ENCODE measurements at regions not wholly inside any gene's neighbourhood (a gene's known extent, or its start where the extent isn't known, plus 50 kb on each side); places are given as distances from the start of the nearest gene placed in this dataset.
"Not testable (repeated sequence)": the region's sequence is repeated elsewhere in the genome, so short reads cannot be mapped to it uniquely, and the experiment has no call there.

- TF ChIP-seq SMC3 (conservative IDR thresholded peaks at IDR 0.05; ENCODE audit: poor library complexity) = no peak
- TF ChIP-seq EZH2 (IDR thresholded peaks at IDR 0.05; ENCODE audit: borderline replicate concordance, insufficient read depth, low read length, poor library complexity, severe bottlenecking) = no peak
- TF ChIP-seq TAF1 (IDR thresholded peaks at IDR 0.05; ENCODE audit: low read depth) = no peak
- TF ChIP-seq REST (IDR thresholded peaks at IDR 0.05; ENCODE audit: borderline replicate concordance) = no peak
- no peak for TF ChIP-seq CTCF (IDR thresholded peaks at IDR 0.05; ENCODE audit: poor library complexity, severe bottlenecking)
- TF ChIP-seq EP300 (conservative IDR thresholded peaks at IDR 0.05; ENCODE audit: poor library complexity, severe bottlenecking) = no peak
- no peak for TF ChIP-seq POLR2AphosphoS5 (IDR thresholded peaks at IDR 0.05)
- TF ChIP-seq RAD21 (conservative IDR thresholded peaks at IDR 0.05) = no peak
- TF ChIP-seq MXI1 (conservative IDR thresholded peaks at IDR 0.05; ENCODE audit: poor library complexity, severe bottlenecking) = no peak
- no peak overlapping the region for H3K4me3 ChIP-seq (ENCODE audit: low read length)
- no peak overlapping the region for H3K4me2 ChIP-seq (ENCODE audit: low read length)
- H3K9ac ChIP-seq (ENCODE audit: low read length) = no peak overlapping the region
- no peaks in the 10 kb centered on the region for H3F3A ChIP-seq (ENCODE audit: insufficient read depth, low read length, poor library complexity, severe bottlenecking)
- no peaks in the 10 kb centered on the region for H3K79me2 ChIP-seq (replicated peaks; ENCODE audit: insufficient read depth, low read length)
- H3K27ac ChIP-seq (ENCODE audit: low read length) = no peak overlapping the region
- H4K20me1 ChIP-seq (ENCODE audit: insufficient read depth) = no peaks in the 10 kb centered on the region
- H2AFZ ChIP-seq (ENCODE audit: low read depth, low read length) = no peak overlapping the region
- no peaks in the 10 kb centered on the region for H3K9me3 ChIP-seq (ENCODE audit: low read length)
- no peaks in the 10 kb centered on the region for H3K27me3 ChIP-seq (ENCODE audit: insufficient read depth, low read depth, low read length)
- H3K36me3 ChIP-seq (ENCODE audit: insufficient read depth, low read length) = no peaks in the 10 kb centered on the region
- H3K9me2 ChIP-seq (ENCODE audit: insufficient read depth, low read length) = no peaks in the 10 kb centered on the region
Measured at GRCh38 chr4:77510367-77510766, 95.3 kb upstream of the CXCL13 start.

- H3K79me2 ChIP-seq (replicated peaks; ENCODE audit: insufficient read depth, low read length) = no peaks in the 10 kb centered on the region
- TF ChIP-seq RAD21 (conservative IDR thresholded peaks at IDR 0.05) (no peak), MXI1 (conservative IDR thresholded peaks at IDR 0.05; ENCODE audit: poor library complexity, severe bottlenecking) (no peak), TAF1 (IDR thresholded peaks at IDR 0.05; ENCODE audit: low read depth) (no peak)
- no peaks in the 10 kb centered on the region for H4K20me1 ChIP-seq (ENCODE audit: insufficient read depth)
- no peaks in the 10 kb centered on the region for H3K27me3 ChIP-seq (ENCODE audit: insufficient read depth, low read depth, low read length)
- H3K4me3 ChIP-seq (ENCODE audit: low read length) = no peak overlapping the region
- no peaks in the 10 kb centered on the region for H3K9me2 ChIP-seq (ENCODE audit: insufficient read depth, low read length)
- H3K4me2 ChIP-seq (ENCODE audit: low read length) = no peak overlapping the region
- no peaks in the 10 kb centered on the region for H3K9me3 ChIP-seq (ENCODE audit: low read length)
- no peaks in the 10 kb centered on the region for H3F3A ChIP-seq (ENCODE audit: insufficient read depth, low read length, poor library complexity, severe bottlenecking)
- H3K27ac ChIP-seq (ENCODE audit: low read length) = no peak overlapping the region
- H2AFZ ChIP-seq (ENCODE audit: low read depth, low read length) = no peak overlapping the region
- H3K9ac ChIP-seq (ENCODE audit: low read length) = no peak overlapping the region
- no peaks in the 10 kb centered on the region for H3K36me3 ChIP-seq (ENCODE audit: insufficient read depth, low read length)
Measured at GRCh38 chr4:77525538-77525937, 80.1 kb upstream of the CXCL13 start.

GRCh38 chr4:77527900-77528299 is 77.7 kb upstream of the CXCL13 start:
- not testable (repeated sequence) for H3K4me2 ChIP-seq (ENCODE audit: low read length); H3K79me2 ChIP-seq (replicated peaks; ENCODE audit: insufficient read depth, low read length); H3K9me3 ChIP-seq (ENCODE audit: low read length); H3K27me3 ChIP-seq (ENCODE audit: insufficient read depth, low read depth, low read length); H2AFZ ChIP-seq (ENCODE audit: low read depth, low read length); H4K20me1 ChIP-seq (ENCODE audit: insufficient read depth); H3F3A ChIP-seq (ENCODE audit: insufficient read depth, low read length, poor library complexity, severe bottlenecking); H3K9me2 ChIP-seq (ENCODE audit: insufficient read depth, low read length); H3K36me3 ChIP-seq (ENCODE audit: insufficient read depth, low read length); H3K27ac ChIP-seq (ENCODE audit: low read length); H3K4me3 ChIP-seq (ENCODE audit: low read length); H3K9ac ChIP-seq (ENCODE audit: low read length)

Data from neural cell (in vitro differentiated cells).